Endothelial cell of umbilical vein (primary cell): ENCODE measurements at regions not wholly inside any gene's neighbourhood (a gene's known extent, or its start where the extent isn't known, plus 50 kb on each side); places are given as distances from the start of the nearest gene placed in this dataset.
A peak's percentile ranks its signal among the peaks of the same experiment; 100 is the strongest.

Experiments used
- BruUV-seq: library from RNA; stranded (reverse); fragments of 400-500 nt; replicated peaks from 2 replicates; lab custom pipeline; 2021; lab: Mats Ljungman, UMichigan
- CTCF ChIA-PET: fragments of 300-600, 350-600 bp; sonication (Branson Sonifier 250); formaldehyde crosslinking; loops from one replicate; lab custom pipeline; 2021; ENCODE audit warnings: antibody characterized with exemption, inconsistent platforms; lab: Charles Lee
- POLR2A ChIA-PET: fragments of 300-600, 350-600 bp; sonication (Branson Sonifier 250); formaldehyde crosslinking; loops from one replicate; lab custom pipeline; 2021; ENCODE audit warnings: antibody characterized with exemption, inconsistent platforms; lab: Charles Lee
- DNase-seq: peaks from one replicate; pipeline ENCODE4 v3.0.0-alpha.2; 2011; ENCODE audit warnings: low read depth, low spot score
- FAIRE-seq: peaks from 2 replicates; lab custom pipeline; 2011; peaks lifted over from hg19 to GRCh38; lab: Jason Lieb, UNC
- H2AFZ ChIP-seq: 2 replicates; pipeline ENCODE4 v1.6.0; 2012; ENCODE audit warnings: low read depth, low read length, control low read depth, inconsistent platforms
- H3K27ac ChIP-seq: 2 replicates; pipeline ENCODE4 v1.5.1; 2011; ENCODE audit warnings: low read depth, mild to moderate bottlenecking, control low read depth, low read length, moderate library complexity; ENCODE audit not compliant: insufficient read depth
- H3K27me3 ChIP-seq, 2 experiments: 2 replicates each; pipeline versions ENCODE4 v1.6.0 to v1.6.1; 2011; ENCODE audit warnings: low read length in 2 of 2, mixed read lengths in 1 of 2; ENCODE audit not compliant: control insufficient read depth in 2 of 2, insufficient read depth in 2 of 2
- H3K36me3 ChIP-seq, 2 experiments: 2 replicates in 1 of 2; 3 replicates in 1 of 2; pipeline ENCODE4 v1.5.1; 2011; ENCODE audit warnings: low read length in 2 of 2, mild to moderate bottlenecking in 1 of 2, moderate library complexity in 1 of 2; ENCODE audit not compliant: control insufficient read depth in 2 of 2, insufficient read depth in 2 of 2; ENCODE audit errors: extremely low read depth in 1 of 2
- H3K4me1 ChIP-seq: 3 replicates; pipeline ENCODE4 v1.5.1; 2011; ENCODE audit warnings: mild to moderate bottlenecking, low read length; ENCODE audit not compliant: control insufficient read depth, insufficient read depth; ENCODE audit errors: extremely low read depth
- H3K4me2 ChIP-seq: 2 replicates; pipeline ENCODE4 v1.6.1; 2011; ENCODE audit warnings: low read length, control low read depth, mixed read lengths; ENCODE audit not compliant: insufficient read depth
- H3K4me3 ChIP-seq, 3 experiments: fragments of 200-600 bp in 1 of 3; sonication (generic), shearing (Covaris generic) in 1 of 3; replicated peaks in 1 of 3; 2 replicates each; pipeline ENCODE4 v1.5.1; 2011 to 2016; ENCODE audit warnings: control low read depth in 3 of 3, low read length in 3 of 3, mild to moderate bottlenecking in 2 of 3, inconsistent platforms in 1 of 3, low read depth in 1 of 3, moderate library complexity in 1 of 3; ENCODE audit not compliant: insufficient read depth in 1 of 3
- H3K79me2 ChIP-seq: 2 replicates; pipeline ENCODE4 v1.6.0; 2012; ENCODE audit warnings: low read length, inconsistent platforms; ENCODE audit not compliant: control insufficient read depth, insufficient read depth
- H3K9ac ChIP-seq: replicated peaks from 2 replicates; pipeline ENCODE3; 2011; ENCODE audit warnings: low read length, control low read depth; ENCODE audit not compliant: insufficient read depth; ENCODE audit errors: extremely low read depth
- H3K9me1 ChIP-seq: replicated peaks from 3 replicates; pipeline ENCODE4 v1.6.0; 2011; ENCODE audit warnings: mild to moderate bottlenecking, low read length; ENCODE audit not compliant: control insufficient read depth, insufficient read depth; ENCODE audit errors: extremely low read depth
- H3K9me3 ChIP-seq: replicated peaks from 2 replicates; pipeline ENCODE4 v1.5.1; 2012; ENCODE audit warnings: low read length, inconsistent platforms; ENCODE audit not compliant: control insufficient read depth, insufficient read depth
- H4K20me1 ChIP-seq: replicated peaks from 2 replicates; pipeline ENCODE3; 2011; ENCODE audit warnings: mild to moderate bottlenecking, low read length; ENCODE audit not compliant: control insufficient read depth, insufficient read depth; ENCODE audit errors: extremely low read depth
- EZH2 ChIP-seq: IDR thresholded peaks from 2 replicates; pipeline ENCODE4 v1.6.1; 2012; ENCODE audit warnings: borderline replicate concordance, low read depth, mild to moderate bottlenecking, moderate library complexity, low read length, inconsistent platforms; ENCODE audit not compliant: severe bottlenecking
- FOS ChIP-seq: IDR thresholded peaks from 2 replicates; pipeline ENCODE4 v1.6.1; 2011; ENCODE audit warnings: mild to moderate bottlenecking, low read length, moderate library complexity, borderline replicate concordance; ENCODE audit not compliant: insufficient read depth
- GATA2 ChIP-seq: IDR thresholded peaks from 2 replicates; pipeline ENCODE4 v1.7.0; 2011; ENCODE audit warnings: low read depth, mild to moderate bottlenecking, moderate library complexity, mixed read lengths, low read length; ENCODE audit not compliant: insufficient read length, insufficient read depth
- JUN ChIP-seq: IDR thresholded peaks from 2 replicates; pipeline ENCODE4 v1.6.1; 2011; ENCODE audit warnings: borderline replicate concordance, low read depth; ENCODE audit not compliant: insufficient read length, insufficient read depth
- MYC ChIP-seq: IDR thresholded peaks from one replicate; pipeline ENCODE4 v1.6.1; 2011; ENCODE audit warnings: mild to moderate bottlenecking, low read depth, low read length
- POLR2A ChIP-seq: IDR thresholded peaks from 2 replicates; pipeline ENCODE4 v1.6.1; 2012; ENCODE audit warnings: low read depth, mild to moderate bottlenecking, control low read depth, low read length
- POLR2AphosphoS5 ChIP-seq: IDR thresholded peaks from 2 replicates; pipeline ENCODE4 v1.6.1; 2012; ENCODE audit warnings: low read depth, mild to moderate bottlenecking, control low read depth, low read length, moderate library complexity; ENCODE audit not compliant: insufficient read depth
- dilution Hi-C: fragments of 300-500 bp; cut with MboI; formaldehyde crosslinking; loops from one replicate; pipeline ENCODE4 v1.15.0; 2019; ENCODE audit warnings: low sequenced_read_pairs; ENCODE audit not compliant: extremely low pct_ligation_motif_present
- intact Hi-C: fragments of 100-400 bp; cut with micrococcal nuclease; formaldehyde crosslinking; loops from one replicate; pipeline ENCODE4 v1.10.0; 2022
- TF ChIP-seq, protein P1 (sequence below): IDR thresholded peaks from 2 replicates; pipeline ENCODE4 v1.6.1; 2011; ENCODE audit not compliant: insufficient read depth, insufficient read length
- TF ChIP-seq, protein P2 (sequence below), 2 donors: IDR thresholded peaks; 1 replicate in 1 of 2; 2 replicates in 1 of 2; pipeline ENCODE4 v1.5.1; 2011; ENCODE audit warnings: low read length in 2 of 2, mild to moderate bottlenecking in 2 of 2, moderate library complexity in 2 of 2, control low read depth in 1 of 2, inconsistent platforms in 1 of 2, low read depth in 1 of 2; ENCODE audit not compliant: insufficient read depth in 1 of 2; ENCODE audit errors: extremely low read depth in 1 of 2

DNA sequence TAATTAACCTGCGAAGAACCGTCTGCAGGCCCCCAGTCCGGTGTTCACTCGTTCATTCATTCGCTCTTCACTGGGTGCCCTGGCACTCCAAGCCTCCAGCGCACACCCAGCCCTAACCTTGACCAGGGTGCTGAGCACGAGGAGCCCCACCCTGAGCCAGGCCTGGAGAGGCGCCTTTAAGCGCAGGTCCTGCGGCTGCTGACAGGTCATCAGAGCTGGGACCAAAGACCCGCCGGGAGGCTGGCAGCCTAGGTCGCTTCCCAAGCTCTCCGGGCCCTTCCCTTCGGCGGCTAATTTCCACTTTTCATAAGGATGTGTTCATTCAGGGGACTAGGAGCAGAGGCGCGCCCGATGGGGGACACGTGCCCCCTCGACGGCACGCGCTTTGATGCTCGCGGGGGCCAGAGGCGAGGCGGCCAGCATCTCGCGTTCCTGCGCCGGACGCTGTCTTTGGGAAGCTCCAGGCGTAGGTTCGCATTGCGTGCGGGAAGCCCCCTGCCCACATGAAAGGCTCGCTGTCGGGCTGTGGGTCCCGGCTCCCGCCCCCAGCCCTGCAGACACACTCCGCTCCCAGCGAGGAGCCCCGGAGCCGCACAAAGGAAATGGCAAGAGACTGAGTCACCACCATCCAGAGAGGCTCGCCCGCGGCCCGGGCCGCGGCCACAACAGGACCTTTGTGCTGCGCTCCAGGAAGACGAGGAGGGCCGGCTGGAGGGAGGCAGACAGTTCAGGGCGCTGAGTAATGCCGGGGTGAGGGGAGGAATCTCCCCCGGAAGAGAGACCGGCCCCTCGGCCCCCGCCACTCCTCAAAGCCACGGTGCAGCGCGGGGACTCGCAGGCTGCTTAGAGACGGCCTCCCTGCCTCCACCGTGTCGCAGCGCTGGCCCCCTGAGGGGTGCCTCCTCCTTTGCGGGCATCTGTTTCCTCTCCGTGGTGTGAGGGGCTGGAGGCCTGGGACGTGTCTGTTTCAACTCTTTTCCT is 266.4 kb upstream of the HES1 start:
- Histone ChIP-seq H3K27me3 (no peaks in the 10 kb centered on the region), H3K9me1 (no peaks in the 10 kb centered on the region), H3K4me2 (peak overlapping the region; percentile 28), H3K4me3 (no peak overlapping the region), H3K36me3 (no peaks in the 10 kb centered on the region), H3K27ac (peak overlapping the region; percentile 29), H3K4me1 (peaks cover 42% of the 10 kb centered on the region), H2AFZ (no peak overlapping the region), H3K9me3 (no peaks in the 10 kb centered on the region), H3K79me2 (no peaks in the 10 kb centered on the region), H4K20me1 (no peaks in the 10 kb centered on the region), H3K9ac (peak overlapping the region; percentile 14)
- ChIA-PET POLR2A (no interaction called here), CTCF (no interaction called here)
- TF ChIP-seq MYC (no peak), EZH2 (no peak), JUN (peak; percentile 34), POLR2A (no peak), GATA2 (peak; percentile 65), POLR2AphosphoS5 (peak; percentile 95), FOS (peak; percentile 96)
- TF ChIP-seq, protein P1, sequence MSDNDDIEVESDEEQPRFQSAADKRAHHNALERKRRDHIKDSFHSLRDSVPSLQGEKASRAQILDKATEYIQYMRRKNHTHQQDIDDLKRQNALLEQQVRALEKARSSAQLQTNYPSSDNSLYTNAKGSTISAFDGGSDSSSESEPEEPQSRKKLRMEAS = no peak
- TF ChIP-seq, protein P2, sequence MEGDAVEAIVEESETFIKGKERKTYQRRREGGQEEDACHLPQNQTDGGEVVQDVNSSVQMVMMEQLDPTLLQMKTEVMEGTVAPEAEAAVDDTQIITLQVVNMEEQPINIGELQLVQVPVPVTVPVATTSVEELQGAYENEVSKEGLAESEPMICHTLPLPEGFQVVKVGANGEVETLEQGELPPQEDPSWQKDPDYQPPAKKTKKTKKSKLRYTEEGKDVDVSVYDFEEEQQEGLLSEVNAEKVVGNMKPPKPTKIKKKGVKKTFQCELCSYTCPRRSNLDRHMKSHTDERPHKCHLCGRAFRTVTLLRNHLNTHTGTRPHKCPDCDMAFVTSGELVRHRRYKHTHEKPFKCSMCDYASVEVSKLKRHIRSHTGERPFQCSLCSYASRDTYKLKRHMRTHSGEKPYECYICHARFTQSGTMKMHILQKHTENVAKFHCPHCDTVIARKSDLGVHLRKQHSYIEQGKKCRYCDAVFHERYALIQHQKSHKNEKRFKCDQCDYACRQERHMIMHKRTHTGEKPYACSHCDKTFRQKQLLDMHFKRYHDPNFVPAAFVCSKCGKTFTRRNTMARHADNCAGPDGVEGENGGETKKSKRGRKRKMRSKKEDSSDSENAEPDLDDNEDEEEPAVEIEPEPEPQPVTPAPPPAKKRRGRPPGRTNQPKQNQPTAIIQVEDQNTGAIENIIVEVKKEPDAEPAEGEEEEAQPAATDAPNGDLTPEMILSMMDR (IDR thresholded peaks at IDR 0.05; ENCODE audit: extremely low read depth in 1 of 2, insufficient read depth in 1 of 2, low read depth in 1 of 2, low read length in 2 of 2) = no peak
- no TSS peak for BruUV-seq
- DNase-seq = peak; percentile 69
- intact Hi-C loops (loop anchor here (2.0 kb wide), 4 partner anchors 81 to 395 kb away; partner anchors contain the start of gene HES1), dilution Hi-C loops (no loop called here)
- FAIRE-seq = peak; percentile 91
